Vagina (tissue), 2 donors: ENCODE measurements at regions not wholly inside any gene's neighbourhood (a gene's known extent, or its start where the extent isn't known, plus 50 kb on each side); places are given as distances from the start of the nearest gene placed in this dataset.

Source experiments
- CTCF ChIP-seq, 3 experiments: fragments of 450-650 bp in 2 of 3; fragments of 200-600 bp in 1 of 3; sonication (generic) in 1 of 3; IDR thresholded peaks; one replicate each; pipeline ENCODE4 v1.5.1; 2017 to 2019; ENCODE audit warnings: antibody characterized with exemption in 3 of 3, mild to moderate bottlenecking in 2 of 3, moderate library complexity in 2 of 3
- POLR2A ChIP-seq, 2 donors: fragments of 450-650 bp; IDR thresholded peaks; one replicate each; pipeline ENCODE4 v1.6.1; 2017; ENCODE audit warnings: antibody characterized with exemption in 2 of 2, mild to moderate bottlenecking in 2 of 2, moderate library complexity in 2 of 2
- POLR2AphosphoS5 ChIP-seq, 2 donors: sonication (generic); formaldehyde crosslinking; IDR thresholded peaks; one replicate each; pipeline ENCODE4 v1.9.0; 2017; ENCODE audit warnings: antibody characterized with exemption in 2 of 2, mild to moderate bottlenecking in 2 of 2, low read depth in 1 of 2; ENCODE audit not compliant: insufficient read depth in 1 of 2

GRCh38 chr14:97724265-97724731 is 927.1 kb downstream of the VRK1 start:
- TF ChIP-seq CTCF (IDR thresholded peaks at IDR 0.05): no peak
- no peak for TF ChIP-seq POLR2AphosphoS5 (IDR thresholded peaks at IDR 0.05; ENCODE audit: insufficient read depth in 1 of 2, low read depth in 1 of 2)
- TF ChIP-seq POLR2A (IDR thresholded peaks at IDR 0.05): no peak
